ENCODE measurements at regions not wholly inside any gene's neighbourhood (a gene's known extent, or its start where the extent isn't known, plus 50 kb on each side); places are given as distances from the start of the nearest gene placed in this dataset.

DNA sequence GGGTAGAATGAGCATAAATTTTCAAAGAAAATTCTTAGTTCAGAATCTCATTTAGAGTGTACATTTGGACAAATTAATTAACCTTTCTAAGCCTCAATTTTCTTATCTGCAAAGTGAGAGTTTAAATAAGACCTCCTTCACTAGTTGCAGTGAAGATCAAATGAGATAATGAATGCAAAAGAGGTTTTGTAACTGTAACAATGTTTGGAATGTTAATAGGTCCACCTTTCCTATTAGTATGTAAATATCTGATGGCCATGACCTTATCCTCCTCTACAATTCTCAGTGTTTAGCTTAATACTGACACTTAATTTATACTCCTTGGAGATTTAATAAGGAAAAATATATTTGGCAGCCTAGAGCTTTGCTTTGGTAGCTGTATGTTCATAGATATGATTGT, 138.8 kb downstream of the GABRG1 start:
- no peak for DNase-seq (ENCODE audit: low read depth, low spot score)
- TF ChIP-seq, protein P1, sequence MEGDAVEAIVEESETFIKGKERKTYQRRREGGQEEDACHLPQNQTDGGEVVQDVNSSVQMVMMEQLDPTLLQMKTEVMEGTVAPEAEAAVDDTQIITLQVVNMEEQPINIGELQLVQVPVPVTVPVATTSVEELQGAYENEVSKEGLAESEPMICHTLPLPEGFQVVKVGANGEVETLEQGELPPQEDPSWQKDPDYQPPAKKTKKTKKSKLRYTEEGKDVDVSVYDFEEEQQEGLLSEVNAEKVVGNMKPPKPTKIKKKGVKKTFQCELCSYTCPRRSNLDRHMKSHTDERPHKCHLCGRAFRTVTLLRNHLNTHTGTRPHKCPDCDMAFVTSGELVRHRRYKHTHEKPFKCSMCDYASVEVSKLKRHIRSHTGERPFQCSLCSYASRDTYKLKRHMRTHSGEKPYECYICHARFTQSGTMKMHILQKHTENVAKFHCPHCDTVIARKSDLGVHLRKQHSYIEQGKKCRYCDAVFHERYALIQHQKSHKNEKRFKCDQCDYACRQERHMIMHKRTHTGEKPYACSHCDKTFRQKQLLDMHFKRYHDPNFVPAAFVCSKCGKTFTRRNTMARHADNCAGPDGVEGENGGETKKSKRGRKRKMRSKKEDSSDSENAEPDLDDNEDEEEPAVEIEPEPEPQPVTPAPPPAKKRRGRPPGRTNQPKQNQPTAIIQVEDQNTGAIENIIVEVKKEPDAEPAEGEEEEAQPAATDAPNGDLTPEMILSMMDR (IDR thresholded peaks at IDR 0.05; ENCODE audit: low read depth, low read length): no peak
- no peak overlapping the region for H3K4me3 ChIP-seq (ENCODE audit: low read depth, low read length)
- in situ Hi-C loops (cut with HindIII; ENCODE audit: low sequenced_read_pairs): no loop called here

DNA sequence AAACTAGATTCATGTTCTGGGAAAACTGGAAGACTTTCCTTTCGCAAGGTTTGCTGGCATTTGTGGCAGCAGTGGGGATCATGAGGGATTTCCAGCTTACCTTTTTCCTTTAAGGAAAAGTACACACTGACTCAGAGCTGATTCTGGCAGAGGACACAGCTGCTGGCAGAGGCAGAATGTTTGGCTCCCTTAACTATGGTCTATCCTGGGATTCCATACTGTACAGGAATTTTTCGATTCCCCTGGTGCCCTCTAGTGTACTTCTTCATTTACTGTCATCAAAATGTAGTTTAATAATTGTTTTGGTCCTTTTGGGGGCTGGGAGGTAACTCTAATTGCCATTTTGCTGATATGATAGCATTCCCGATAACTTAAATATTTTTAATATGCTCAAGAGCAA, 152.7 kb downstream of the GABRG1 start:
- TF ChIP-seq, protein P1 (IDR thresholded peaks at IDR 0.05; ENCODE audit: low read depth, low read length): no peak
- no peak overlapping the region for H3K4me3 ChIP-seq (ENCODE audit: low read depth, low read length)
- in situ Hi-C loops (cut with HindIII; ENCODE audit: low sequenced_read_pairs): no loop called here
- DNase-seq (ENCODE audit: low read depth, low spot score): no peak

DNA sequence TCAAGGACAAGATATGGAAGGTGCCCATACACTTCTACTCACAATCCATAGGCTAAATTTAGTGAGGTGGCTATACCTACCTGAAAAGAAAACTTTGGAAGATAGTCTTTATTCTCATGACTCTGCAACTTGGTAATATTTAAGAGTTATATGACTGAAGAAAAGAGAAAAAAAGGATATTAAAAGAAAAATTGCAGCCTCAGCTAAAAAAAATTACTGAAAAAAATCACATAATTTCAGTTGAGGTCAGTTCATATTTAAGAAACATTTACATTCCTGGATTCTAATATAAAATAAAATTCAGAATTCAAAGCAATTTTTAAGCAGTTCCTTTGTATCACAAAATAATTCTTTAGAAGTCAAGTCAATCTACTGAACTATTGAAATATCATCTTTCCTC, 166.5 kb downstream of the GABRG1 start:
- in situ Hi-C loops (cut with HindIII; ENCODE audit: low sequenced_read_pairs): no loop called here
- TF ChIP-seq, protein P1 (IDR thresholded peaks at IDR 0.05; ENCODE audit: low read depth, low read length): no peak
- DNase-seq (ENCODE audit: low read depth, low spot score): no peak

DNA sequence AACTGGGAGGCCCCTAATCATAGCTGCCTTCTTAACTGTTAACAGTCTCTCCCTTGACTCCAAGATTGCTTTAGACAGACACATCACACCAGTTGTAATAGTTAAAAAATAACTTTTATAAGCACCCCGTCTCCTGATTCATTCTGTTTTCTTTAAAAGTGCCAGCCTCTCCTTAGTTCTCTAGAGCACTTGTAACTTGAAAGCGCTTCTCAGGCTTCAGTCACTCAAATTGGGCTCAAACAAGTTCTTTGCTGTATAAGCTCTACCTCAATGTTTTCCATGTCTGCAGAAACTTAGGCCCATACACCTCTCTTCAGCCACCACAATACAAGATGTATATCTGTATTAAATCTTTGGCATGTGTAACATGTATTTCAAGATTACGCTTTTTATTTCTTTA, 169.6 kb downstream of the GABRG1 start:
- no peak for DNase-seq (ENCODE audit: low read depth, low spot score)
- in situ Hi-C loops (cut with HindIII; ENCODE audit: low sequenced_read_pairs): no loop called here
- TF ChIP-seq, protein P1 (IDR thresholded peaks at IDR 0.05; ENCODE audit: low read depth, low read length): no peak
- H3K4me3 ChIP-seq (ENCODE audit: low read depth, low read length): no peak overlapping the region

More for the DNA sequence above, 166.5 kb downstream of the GABRG1 start:
- H3K4me3 ChIP-seq (ENCODE audit: low read depth, low read length): no peak overlapping the region

DNA sequence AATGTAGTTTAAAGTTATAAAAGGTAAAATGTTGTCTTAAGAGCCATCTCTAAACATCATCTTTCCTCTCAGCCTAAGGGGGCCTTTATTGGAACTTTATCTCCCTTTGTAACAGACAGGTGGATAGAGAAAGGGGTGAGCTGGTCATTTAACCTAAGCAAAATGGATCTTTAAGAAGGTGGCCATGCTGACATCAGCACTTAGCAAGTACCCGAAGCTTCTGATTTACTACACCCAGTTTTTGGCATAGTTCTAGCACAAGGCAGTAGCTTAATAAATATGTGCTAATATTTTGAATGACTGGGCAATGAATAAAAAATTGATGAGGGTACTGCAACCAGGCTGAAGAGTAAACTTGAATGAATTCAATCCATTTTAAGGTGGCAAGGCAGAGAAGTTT, 172.7 kb downstream of the GABRG1 start:
- no peak for DNase-seq (ENCODE audit: low read depth, low spot score)
- in situ Hi-C loops (cut with HindIII; ENCODE audit: low sequenced_read_pairs): no loop called here

DNA sequence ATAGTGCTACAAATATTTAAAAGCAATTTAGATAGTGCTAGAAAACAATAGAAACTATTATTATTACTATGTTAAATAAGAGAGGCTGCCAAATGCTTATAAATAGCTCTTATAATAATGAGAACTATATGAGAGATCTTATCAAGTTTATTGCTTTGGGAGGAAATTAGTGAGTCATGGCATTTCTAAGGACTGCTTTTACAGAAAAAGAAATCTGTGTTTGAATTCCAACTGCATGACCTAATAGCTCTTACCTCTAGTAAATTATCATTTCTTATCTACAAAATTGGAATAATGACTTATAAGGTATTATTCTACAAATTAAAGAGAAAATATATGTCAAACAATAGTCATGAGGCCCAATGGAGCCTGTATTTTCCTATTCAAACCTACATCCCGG, 177.2 kb downstream of the GABRG1 start:
- no peak for DNase-seq (ENCODE audit: low read depth, low spot score)
- H3K4me3 ChIP-seq (ENCODE audit: low read depth, low read length): no peak overlapping the region
- in situ Hi-C loops (cut with HindIII; ENCODE audit: low sequenced_read_pairs): no loop called here
- TF ChIP-seq, protein P1 (IDR thresholded peaks at IDR 0.05; ENCODE audit: low read depth, low read length): no peak

More for the DNA sequence above, 172.7 kb downstream of the GABRG1 start:
- H3K4me3 ChIP-seq (ENCODE audit: low read depth, low read length): no peak overlapping the region
- TF ChIP-seq, protein P1 (IDR thresholded peaks at IDR 0.05; ENCODE audit: low read depth, low read length): no peak

DNA sequence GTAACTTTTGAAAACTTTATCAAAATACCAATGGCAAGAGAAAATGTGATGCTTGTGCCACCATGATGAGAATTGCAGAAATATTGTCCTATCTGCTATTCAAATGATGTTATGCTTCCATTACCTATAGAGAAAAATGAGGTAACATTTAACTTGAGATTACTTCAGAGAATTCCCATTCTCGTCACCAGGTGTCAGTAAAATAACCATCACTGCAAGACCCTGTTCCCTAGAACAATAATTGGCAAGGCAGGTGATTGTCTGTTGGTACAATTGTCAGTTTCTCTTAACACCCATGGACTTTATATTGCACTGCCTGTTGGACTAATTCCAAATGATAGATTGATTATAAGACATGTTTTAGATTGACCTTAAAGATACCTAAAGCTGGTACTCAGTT, 179.9 kb downstream of the GABRG1 start:
- TF ChIP-seq, protein P1 (IDR thresholded peaks at IDR 0.05; ENCODE audit: low read depth, low read length): no peak
- in situ Hi-C loops (cut with HindIII; ENCODE audit: low sequenced_read_pairs): no loop called here
- no peak overlapping the region for H3K4me3 ChIP-seq (ENCODE audit: low read depth, low read length)
- DNase-seq (ENCODE audit: low read depth, low spot score): no peak
